Fibroblast of the aortic adventitia (primary cell): ENCODE measurements at regions not wholly inside any gene's neighbourhood (a gene's known extent, or its start where the extent isn't known, plus 50 kb on each side); places are given as distances from the start of the nearest gene placed in this dataset.

Experiments
- DNase-seq: peaks from one replicate; pipeline ENCODE4 v3.0.0-alpha.2; 2010; ENCODE audit warnings: low read depth
- H3K4me3 ChIP-seq: 2 replicates; pipeline ENCODE4 v1.5.1; 2011; ENCODE audit warnings: low read depth, mild to moderate bottlenecking, control low read depth, low read length, moderate library complexity
- TF ChIP-seq, protein P1 (sequence below): IDR thresholded peaks from 2 replicates; pipeline ENCODE4 v1.5.1; 2011; ENCODE audit warnings: mild to moderate bottlenecking, low read length, control low read depth, inconsistent platforms; ENCODE audit not compliant: insufficient read depth

DNA sequence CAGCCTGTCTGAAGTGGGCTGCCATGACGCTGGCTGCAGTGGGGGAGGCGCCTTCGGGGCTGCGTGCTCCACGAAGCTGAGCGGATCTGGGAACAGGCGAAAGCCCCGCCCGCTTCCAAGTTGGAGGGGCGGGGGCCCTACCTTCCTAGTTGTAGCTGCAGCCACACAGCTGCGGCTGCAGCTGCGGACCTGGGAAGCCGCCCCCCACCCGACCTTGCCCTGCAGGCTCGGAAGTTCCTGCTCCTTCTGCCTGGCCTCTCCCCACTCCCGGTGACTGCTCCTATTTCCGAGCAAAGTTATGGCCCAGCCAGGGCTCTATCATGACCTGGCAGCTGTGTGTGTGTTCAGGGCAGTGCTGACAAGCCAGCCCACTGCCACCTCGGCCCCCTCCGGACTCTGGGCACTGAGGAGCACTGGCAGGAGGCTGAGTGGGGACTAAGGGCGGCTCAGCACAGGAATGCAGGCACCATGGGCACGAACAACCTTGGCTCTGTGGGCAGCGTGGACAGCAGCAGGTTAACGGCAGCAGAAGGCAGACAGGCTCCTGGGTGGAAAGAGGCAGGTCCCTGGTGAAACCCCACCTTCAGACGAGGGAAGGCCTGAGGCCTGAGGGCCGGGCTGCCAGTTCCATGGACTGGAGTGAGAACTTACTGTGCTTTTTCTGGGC is 352.4 kb upstream of the TMCO5A start:
- TF ChIP-seq, protein P1, sequence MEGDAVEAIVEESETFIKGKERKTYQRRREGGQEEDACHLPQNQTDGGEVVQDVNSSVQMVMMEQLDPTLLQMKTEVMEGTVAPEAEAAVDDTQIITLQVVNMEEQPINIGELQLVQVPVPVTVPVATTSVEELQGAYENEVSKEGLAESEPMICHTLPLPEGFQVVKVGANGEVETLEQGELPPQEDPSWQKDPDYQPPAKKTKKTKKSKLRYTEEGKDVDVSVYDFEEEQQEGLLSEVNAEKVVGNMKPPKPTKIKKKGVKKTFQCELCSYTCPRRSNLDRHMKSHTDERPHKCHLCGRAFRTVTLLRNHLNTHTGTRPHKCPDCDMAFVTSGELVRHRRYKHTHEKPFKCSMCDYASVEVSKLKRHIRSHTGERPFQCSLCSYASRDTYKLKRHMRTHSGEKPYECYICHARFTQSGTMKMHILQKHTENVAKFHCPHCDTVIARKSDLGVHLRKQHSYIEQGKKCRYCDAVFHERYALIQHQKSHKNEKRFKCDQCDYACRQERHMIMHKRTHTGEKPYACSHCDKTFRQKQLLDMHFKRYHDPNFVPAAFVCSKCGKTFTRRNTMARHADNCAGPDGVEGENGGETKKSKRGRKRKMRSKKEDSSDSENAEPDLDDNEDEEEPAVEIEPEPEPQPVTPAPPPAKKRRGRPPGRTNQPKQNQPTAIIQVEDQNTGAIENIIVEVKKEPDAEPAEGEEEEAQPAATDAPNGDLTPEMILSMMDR, result no peak
- no peak for DNase-seq
- no peak overlapping the region for H3K4me3 ChIP-seq

DNA sequence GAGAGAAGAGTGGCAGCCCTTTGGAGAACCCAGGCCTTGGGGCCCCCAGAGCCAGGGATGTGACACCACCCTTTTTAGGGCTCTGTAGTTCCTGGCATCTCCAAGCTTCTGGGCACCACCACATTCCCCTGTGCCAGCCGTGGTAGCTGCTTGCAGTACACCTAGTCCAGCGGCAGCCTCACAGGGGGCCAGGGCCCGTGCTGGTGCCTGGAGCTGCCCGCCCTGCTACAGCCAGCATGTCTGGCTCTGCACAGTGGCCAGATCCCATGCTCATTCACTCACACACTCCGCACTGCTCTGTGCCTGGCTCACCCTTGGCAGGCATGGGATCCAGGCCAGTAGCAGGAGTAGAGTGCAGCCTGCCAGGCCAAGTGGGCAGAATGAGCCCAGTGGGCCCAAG is 351.6 kb upstream of the TMCO5A start:
- no peak overlapping the region for H3K4me3 ChIP-seq
- TF ChIP-seq, protein P1, result no peak
- no peak for DNase-seq

DNA sequence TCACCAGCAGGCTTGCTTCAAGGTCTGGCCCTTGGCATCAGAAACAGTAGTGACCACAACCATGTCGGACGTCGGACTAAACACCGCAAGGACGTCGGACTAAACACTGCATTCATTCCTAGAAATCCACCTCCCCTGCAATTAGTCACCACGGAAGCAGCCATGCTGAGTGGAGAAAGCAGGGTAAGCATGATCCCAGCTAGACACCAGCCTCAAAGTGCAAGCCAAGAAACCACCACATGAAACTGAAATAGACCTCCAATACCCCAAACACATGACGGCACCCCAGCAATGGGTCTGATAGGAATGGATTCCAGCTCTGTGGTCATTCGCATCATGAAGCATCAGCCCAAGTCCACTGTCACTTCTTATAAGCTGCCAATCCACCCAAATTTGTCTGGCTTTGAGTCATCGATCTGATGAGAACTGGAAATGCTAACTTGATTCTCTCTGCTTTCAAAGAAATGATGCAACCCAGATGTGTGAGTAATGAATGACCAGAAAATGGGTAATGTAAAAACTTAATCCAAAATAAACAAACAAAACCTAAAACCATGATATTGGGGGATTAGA is 348.3 kb upstream of the TMCO5A start:
- H3K4me3 ChIP-seq, result no peak overlapping the region
- peak; percentile 5 for DNase-seq
- TF ChIP-seq, protein P1, result no peak

DNA sequence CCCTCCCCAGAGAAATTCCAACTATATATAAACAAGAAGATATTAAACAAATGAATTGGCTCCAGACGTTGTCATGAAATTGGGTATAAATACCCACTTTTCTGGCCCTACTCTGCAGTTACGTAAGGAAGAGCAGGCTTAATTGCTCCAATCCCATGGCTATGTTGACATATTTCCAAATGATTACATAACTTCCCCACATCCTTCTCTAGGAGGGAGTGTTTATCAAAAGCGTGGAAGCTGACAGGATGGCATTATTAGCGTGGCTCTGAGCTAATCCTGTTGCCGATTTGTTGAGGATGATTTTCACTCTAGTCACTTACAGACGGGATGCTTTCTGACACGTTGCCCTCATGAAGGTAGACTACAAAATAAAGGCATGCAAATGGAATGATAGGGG is 347.5 kb upstream of the TMCO5A start:
- no peak for DNase-seq
- no peak overlapping the region for H3K4me3 ChIP-seq
- TF ChIP-seq, protein P1, result no peak

DNA sequence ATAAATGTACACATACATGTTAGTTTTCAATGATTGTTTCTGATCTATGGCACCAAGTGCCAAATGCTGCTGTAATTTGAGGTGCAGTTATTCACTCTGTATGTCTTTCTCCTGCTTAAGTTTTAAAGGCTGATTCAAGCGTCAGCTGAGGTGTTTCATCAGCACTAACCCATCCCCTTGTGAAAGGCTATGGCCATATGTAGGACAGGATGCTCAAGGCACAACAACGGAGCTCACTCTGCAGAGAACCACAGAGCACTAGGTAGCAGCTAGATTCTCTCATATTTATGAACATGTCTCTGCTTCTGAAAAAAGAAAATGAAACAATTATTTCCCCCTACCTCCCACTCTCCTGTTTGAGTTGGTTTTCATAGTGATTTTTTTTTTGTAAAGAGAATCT is 340.0 kb upstream of the TMCO5A start:
- no peak overlapping the region for H3K4me3 ChIP-seq
- TF ChIP-seq, protein P1, result no peak
- DNase-seq, result no peak

DNA sequence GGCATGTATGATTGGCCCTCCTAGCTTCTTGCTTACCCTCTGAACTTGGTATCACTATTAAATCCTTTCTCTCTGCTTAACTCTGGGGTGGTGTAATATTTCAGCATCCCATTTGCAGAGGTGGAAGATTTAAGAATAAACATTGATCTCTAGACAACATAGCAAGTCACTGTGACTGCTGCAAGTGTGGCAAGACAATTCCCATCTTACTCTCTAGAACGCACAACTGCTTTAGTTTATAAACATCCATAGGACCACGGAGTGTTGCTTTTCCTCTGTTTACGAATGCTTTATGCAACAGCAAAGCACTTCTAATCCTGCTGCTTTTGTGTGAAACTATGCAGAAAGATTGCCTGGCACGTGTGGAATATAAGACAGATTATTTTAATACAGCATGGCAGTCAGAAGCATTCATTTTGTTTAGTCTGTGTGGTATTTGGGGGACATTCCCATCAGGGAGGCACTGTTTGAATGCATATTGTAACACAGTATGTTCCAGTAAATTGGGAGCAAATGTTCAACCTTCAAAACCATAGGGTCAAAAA is 338.9 kb upstream of the TMCO5A start:
- no peak overlapping the region for H3K4me3 ChIP-seq
- TF ChIP-seq, protein P1, result no peak

DNA sequence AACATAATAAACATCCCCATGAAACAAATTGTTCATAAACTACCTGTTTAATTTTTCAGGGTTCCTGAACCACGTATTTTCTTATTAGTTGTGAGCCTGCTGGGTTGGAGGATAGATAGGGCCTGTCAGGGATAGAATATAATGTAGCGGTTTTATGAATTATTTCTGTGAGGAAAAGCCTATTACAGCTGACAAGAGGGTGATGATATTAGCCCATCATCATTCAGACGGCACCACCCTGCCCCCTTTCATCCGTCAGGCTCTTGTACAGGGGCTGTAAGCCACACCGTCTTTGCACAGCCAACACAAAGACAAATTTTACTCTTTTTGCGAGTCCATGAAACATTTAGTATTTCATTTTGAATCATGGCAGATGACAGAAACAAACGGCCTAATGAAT is 335.3 kb upstream of the TMCO5A start:
- TF ChIP-seq, protein P1, result no peak
- no peak for DNase-seq
- no peak overlapping the region for H3K4me3 ChIP-seq

More for the DNA sequence above, 338.9 kb upstream of the TMCO5A start:
- DNase-seq, result no peak
